ENCODE measurements at regions not wholly inside any gene's neighbourhood (a gene's known extent, or its start where the extent isn't known, plus 50 kb on each side); places are given as distances from the start of the nearest gene placed in this dataset.
"Not testable (repeated sequence)": the region's sequence is repeated elsewhere in the genome, so short reads cannot be mapped to it uniquely, and the experiment has no call there.

- in situ Hi-C loops (cut with MboI; ENCODE audit: low pct_unique_long_range_greater_than_20kb in 2 of 9, low sequenced_read_pairs in 9 of 9, unreplicated experiment in 9 of 9), result no loop called here
- H3K27ac ChIP-seq, result no peak overlapping the region
- no peak for ATAC-seq (replicated peaks in 6 of 8)
- H3K4me3 ChIP-seq, result no peak overlapping the region
- H3K4me1 ChIP-seq (replicated peaks in 1 of 2), result no peaks in the 10 kb centered on the region
Measured at GRCh38 chr21:15453261-15453660, 276.5 kb upstream of the USP25 start.

- ATAC-seq (replicated peaks in 6 of 8); H3K4me1 ChIP-seq (replicated peaks in 1 of 2); H3K4me3 ChIP-seq; H3K27ac ChIP-seq; in situ Hi-C loops (cut with MboI; ENCODE audit: low pct_unique_long_range_greater_than_20kb in 2 of 9, low sequenced_read_pairs in 9 of 9, unreplicated experiment in 9 of 9): not testable (repeated sequence)
- WGBS, 10 experiments, result 0 to 100% (median 72%) methylated on average over 1 of the region's 1 CpG; no CpG with 5 or more reads in 2 of the 10 experiments
Measured at GRCh38 chr21:15453785-15454184, 276.0 kb upstream of the USP25 start.

GRCh38 chr21:15454931-15455330 lies 274.9 kb upstream of the USP25 start:
- WGBS, 10 experiments, result 50 to 100% (median 100%) methylated on average over 1 to 2 of the region's 2 CpGs; no CpG with 5 or more reads in 4 of the 10 experiments

GRCh38 chr21:15455819-15456462 lies 273.8 kb upstream of the USP25 start:
- WGBS, 10 experiments, result 38 to 100% (median 63%) methylated on average over 2 to 7 of the region's 14 CpGs; no CpG with 5 or more reads in 5 of the 10 experiments
- Histone ChIP-seq H3K4me1 (replicated peaks in 1 of 2) (no peaks in the 10 kb centered on the region), H3K27ac (no peak overlapping the region), H3K4me3 (no peak overlapping the region)
- in situ Hi-C loops (cut with MboI; ENCODE audit: low pct_unique_long_range_greater_than_20kb in 2 of 9, low sequenced_read_pairs in 9 of 9, unreplicated experiment in 9 of 9), result no loop called here
- ATAC-seq (replicated peaks in 6 of 8), result no peak

More at GRCh38 chr21:15454931-15455330, 274.9 kb upstream of the USP25 start:
- ATAC-seq (replicated peaks in 6 of 8); H3K4me1 ChIP-seq (replicated peaks in 1 of 2); in situ Hi-C loops (cut with MboI; ENCODE audit: low pct_unique_long_range_greater_than_20kb in 2 of 9, low sequenced_read_pairs in 9 of 9, unreplicated experiment in 9 of 9); H3K27ac ChIP-seq; H3K4me3 ChIP-seq: not testable (repeated sequence)

- H3K4me1 ChIP-seq (replicated peaks in 1 of 2), result no peaks in the 10 kb centered on the region
- in situ Hi-C loops (cut with MboI; ENCODE audit: low pct_unique_long_range_greater_than_20kb in 2 of 9, low sequenced_read_pairs in 9 of 9, unreplicated experiment in 9 of 9), result no loop called here
- ATAC-seq (replicated peaks in 6 of 8), result no peak
- H3K27ac ChIP-seq, result no peak overlapping the region
- 9 to 100% (median 92%) methylated on average over 1 to 3 of the region's 3 CpGs; no CpG with 5 or more reads in 1 of the 10 experiments for WGBS, 10 experiments
- no peak overlapping the region for H3K4me3 ChIP-seq
Measured at GRCh38 chr21:15457965-15458364, 271.8 kb upstream of the USP25 start.

- no peak overlapping the region for H3K27ac ChIP-seq
- 0 to 100% (median 85%) methylated on average over 1 of the region's 1 CpG; no CpG with 5 or more reads in 4 of the 10 experiments for WGBS, 10 experiments
- in situ Hi-C loops (cut with MboI; ENCODE audit: low pct_unique_long_range_greater_than_20kb in 2 of 9, low sequenced_read_pairs in 9 of 9, unreplicated experiment in 9 of 9), result no loop called here
- H3K4me1 ChIP-seq (replicated peaks in 1 of 2), result no peaks in the 10 kb centered on the region
- no peak for ATAC-seq (replicated peaks in 6 of 8)
- H3K4me3 ChIP-seq, result no peak overlapping the region
Measured at GRCh38 chr21:15462092-15462491, 267.7 kb upstream of the USP25 start.

- H3K4me3 ChIP-seq, result no peak overlapping the region
- no peak for ATAC-seq (replicated peaks in 6 of 8)
- no peaks in the 10 kb centered on the region for H3K4me1 ChIP-seq (replicated peaks in 1 of 2)
- in situ Hi-C loops (cut with MboI; ENCODE audit: low pct_unique_long_range_greater_than_20kb in 2 of 9, low sequenced_read_pairs in 9 of 9, unreplicated experiment in 9 of 9), result no loop called here
- no peak overlapping the region for H3K27ac ChIP-seq
- whole genome bisulfite sequencing, 10 experiments, result 44 to 100% (median 92%) methylated on average over 2 to 4 of the region's 4 CpGs
Measured at GRCh38 chr21:15466329-15466728, 263.5 kb upstream of the USP25 start.

- no peak for ATAC-seq (replicated peaks in 6 of 8)
- Histone ChIP-seq H3K27ac (no peak overlapping the region), H3K4me3 (no peak overlapping the region), H3K4me1 (replicated peaks in 1 of 2) (no peaks in the 10 kb centered on the region)
- in situ Hi-C loops (cut with MboI; ENCODE audit: low pct_unique_long_range_greater_than_20kb in 2 of 9, low sequenced_read_pairs in 9 of 9, unreplicated experiment in 9 of 9), result no loop called here
- 10 to 93% (median 87%) methylated on average over 2 of the region's 2 CpGs; no CpG with 5 or more reads in 5 of the 10 experiments for WGBS, 10 experiments
Measured at GRCh38 chr21:15468368-15468767, 261.4 kb upstream of the USP25 start.

GRCh38 chr21:15472108-15473040 lies 257.4 kb upstream of the USP25 start:
- in situ Hi-C loops (cut with MboI; ENCODE audit: low pct_unique_long_range_greater_than_20kb in 2 of 9, low sequenced_read_pairs in 9 of 9, unreplicated experiment in 9 of 9), result no loop called here
- no peaks in the 10 kb centered on the region for H3K4me1 ChIP-seq (replicated peaks in 1 of 2)
- H3K4me3 ChIP-seq, result no peak overlapping the region
- 45 to 100% (median 93%) methylated on average over 2 to 6 of the region's 6 CpGs for WGBS, 10 experiments
- no peak for ATAC-seq (replicated peaks in 6 of 8)
- no peak overlapping the region for H3K27ac ChIP-seq

- H3K4me1 ChIP-seq (replicated peaks in 1 of 2); H3K4me3 ChIP-seq; H3K27ac ChIP-seq; ATAC-seq (replicated peaks in 6 of 8): not testable (repeated sequence)
- in situ Hi-C loops (cut with MboI; ENCODE audit: low pct_unique_long_range_greater_than_20kb in 2 of 9, low sequenced_read_pairs in 9 of 9, unreplicated experiment in 9 of 9), result loop anchor here in 3 of 9 experiments (25.0 kb wide), 2 partner anchors 615 to 1065 kb away; no protein-coding TSS in a partner anchor
- 20 to 100% (median 93%) methylated on average over 1 to 3 of the region's 3 CpGs; no CpG with 5 or more reads in 4 of the 10 experiments for WGBS, 10 experiments
Measured at GRCh38 chr21:15477773-15478172, 252.0 kb upstream of the USP25 start.

- ATAC-seq (replicated peaks in 6 of 8), result no peak
- in situ Hi-C loops (cut with MboI; ENCODE audit: low pct_unique_long_range_greater_than_20kb in 2 of 9, low sequenced_read_pairs in 9 of 9, unreplicated experiment in 9 of 9), result loop anchor here in 3 of 9 experiments (25.0 kb wide), 2 partner anchors 618 to 1068 kb away; no protein-coding TSS in a partner anchor
- Histone ChIP-seq H3K27ac (no peak overlapping the region), H3K4me3 (no peak overlapping the region), H3K4me1 (replicated peaks in 1 of 2) (peaks cover 0 to 3% of the 10 kb centered on the region in 2 donors)
- 30 to 87% (median 74%) methylated on average over 2 to 6 of the region's 6 CpGs for WGBS, 10 experiments
Measured at GRCh38 chr21:15480160-15480559, 249.6 kb upstream of the USP25 start.

GRCh38 chr21:15483138-15483780 lies 246.5 kb upstream of the USP25 start:
- no peak overlapping the region for H3K27ac ChIP-seq
- H3K4me3 ChIP-seq, result no peak overlapping the region
- peaks cover 0 to 3% of the 10 kb centered on the region in 2 donors for H3K4me1 ChIP-seq (replicated peaks in 1 of 2)
- in situ Hi-C loops (cut with MboI; ENCODE audit: low pct_unique_long_range_greater_than_20kb in 2 of 9, low sequenced_read_pairs in 9 of 9, unreplicated experiment in 9 of 9), result loop anchor here in 3 of 9 experiments (25.0 kb wide), 2 partner anchors 621 to 1071 kb away; no protein-coding TSS in a partner anchor
- peak; percentile 99 to 100 (median 100) for ATAC-seq (replicated peaks in 6 of 8)
- 0 to 76% (median 20%) methylated on average over 1 to 6 of the region's 8 CpGs; no CpG with 5 or more reads in 1 of the 10 experiments for WGBS, 10 experiments
